ENCODE measurements at regions not wholly inside any gene's neighbourhood (a gene's known extent, or its start where the extent isn't known, plus 50 kb on each side); places are given as distances from the start of the nearest gene placed in this dataset.

- TF ChIP-seq POLR2A (IDR thresholded peaks at IDR 0.05) (no peak), CTCF (IDR thresholded peaks at IDR 0.05) (no peak), POLR2AphosphoS5 (IDR thresholded peaks at IDR 0.05; ENCODE audit: insufficient read depth in 1 of 2, low read depth in 1 of 2) (no peak)
These were observed 119.0 kb upstream of the ATP2B1 start for GRCh38 chr12:89827592-89827991.

All from vagina (tissue), 2 donors.